H9 (cell line): ENCODE measurements at regions not wholly inside any gene's neighbourhood (a gene's known extent, or its start where the extent isn't known, plus 50 kb on each side); places are given as distances from the start of the nearest gene placed in this dataset.

Experiments used
- DNase-seq: peaks from one replicate; pipeline ENCODE4 v3.0.0-alpha.2; 2017
- H2AFZ ChIP-seq: one replicate; pipeline ENCODE4 v1.6.1; 2013; ENCODE audit warnings: mild to moderate bottlenecking, low read length, control low read depth, moderate library complexity
- H2AK5ac ChIP-seq: 2 replicates; pipeline ENCODE4 v1.6.1; 2013; ENCODE audit warnings: low read length, control low read depth, mixed read lengths; ENCODE audit not compliant: insufficient read length
- H2BK120ac ChIP-seq: one replicate; pipeline ENCODE4 v1.6.1; 2013; ENCODE audit warnings: low read depth, mild to moderate bottlenecking, low read length, control low read depth, inconsistent platforms; ENCODE audit not compliant: poor library complexity, severe bottlenecking
- H2BK12ac ChIP-seq: 2 replicates; pipeline ENCODE4 v1.6.1; 2013; ENCODE audit warnings: low read length, control low read depth, mixed read lengths, low read depth; ENCODE audit not compliant: insufficient read length
- H2BK15ac ChIP-seq: 2 replicates; pipeline ENCODE4 v1.6.1; 2013; ENCODE audit warnings: low read depth, low read length, control low read depth
- H2BK20ac ChIP-seq: one replicate; pipeline ENCODE4 v1.6.1; 2013; ENCODE audit warnings: low read depth, mild to moderate bottlenecking, low read length, control low read depth, inconsistent platforms; ENCODE audit not compliant: poor library complexity, severe bottlenecking
- H2BK5ac ChIP-seq: 2 replicates; pipeline ENCODE4 v1.6.1; 2013; ENCODE audit warnings: low read length, control low read depth, mixed read lengths; ENCODE audit not compliant: insufficient read length
- H3K14ac ChIP-seq: 2 replicates; pipeline ENCODE4 v1.6.1; 2013; ENCODE audit warnings: low read length, control low read depth; ENCODE audit not compliant: insufficient read depth
- H3K18ac ChIP-seq: 2 replicates; pipeline ENCODE4 v1.6.1; 2013; ENCODE audit warnings: low read depth, mild to moderate bottlenecking, mixed read lengths, low read length, control low read depth; ENCODE audit not compliant: insufficient read length
- H3K23ac ChIP-seq: 2 replicates; pipeline ENCODE4 v1.6.1; 2013; ENCODE audit warnings: low read length, control low read depth, mixed read lengths, low read depth; ENCODE audit not compliant: insufficient read length
- H3K23me2 ChIP-seq: 2 replicates; pipeline ENCODE4 v1.6.1; 2013; ENCODE audit warnings: low read depth, mild to moderate bottlenecking, mixed read lengths, low read length, control low read depth; ENCODE audit not compliant: insufficient read length, poor library complexity, severe bottlenecking
- H3K27ac ChIP-seq: 2 replicates; pipeline ENCODE4 v1.5.1; 2013; ENCODE audit warnings: low read length, control low read depth, mixed read lengths, low read depth; ENCODE audit not compliant: insufficient read length
- H3K27me3 ChIP-seq: 2 replicates; pipeline ENCODE4 v1.6.1; 2013; ENCODE audit warnings: low read length, control low read depth, inconsistent platforms; ENCODE audit not compliant: insufficient read depth
- H3K4ac ChIP-seq: 2 replicates; pipeline ENCODE4 v1.6.1; 2013; ENCODE audit warnings: low read depth, mild to moderate bottlenecking, control low read depth, inconsistent platforms, low read length, moderate library complexity
- H3K4me1 ChIP-seq: 2 replicates; pipeline ENCODE4 v1.6.1; 2013; ENCODE audit warnings: low read length, control low read depth, inconsistent platforms; ENCODE audit not compliant: insufficient read depth
- H3K4me2 ChIP-seq: 2 replicates; pipeline ENCODE4 v1.6.1; 2013; ENCODE audit warnings: low read length, control low read depth, mixed read lengths; ENCODE audit not compliant: insufficient read length, insufficient read depth
- H3K56ac ChIP-seq: 2 replicates; pipeline ENCODE4 v1.6.1; 2013; ENCODE audit warnings: low read depth, mild to moderate bottlenecking, mixed read lengths, low read length, control low read depth; ENCODE audit not compliant: insufficient read length
- H3K79me1 ChIP-seq: 2 replicates; pipeline ENCODE4 v1.6.1; 2013; ENCODE audit warnings: low read depth, mild to moderate bottlenecking, moderate library complexity, low read length, control low read depth, inconsistent platforms; ENCODE audit not compliant: insufficient read depth, poor library complexity, severe bottlenecking
- H3K79me2 ChIP-seq: 2 replicates; pipeline ENCODE4 v1.6.1; 2013; ENCODE audit warnings: low read length, control low read depth, inconsistent platforms; ENCODE audit not compliant: insufficient read depth
- H3K9ac ChIP-seq: 2 replicates; pipeline ENCODE4 v1.6.1; 2013; ENCODE audit warnings: low read length, control low read depth, mixed read lengths; ENCODE audit not compliant: insufficient read length; ENCODE audit errors: extremely low read depth
- H3K9me3 ChIP-seq: one replicate; pipeline ENCODE4 v1.6.1; 2013; ENCODE audit warnings: low read depth, low read length, inconsistent platforms; ENCODE audit not compliant: control insufficient read depth
- H3T11ph ChIP-seq: one replicate; pipeline ENCODE4 v1.6.1; 2013; ENCODE audit warnings: mild to moderate bottlenecking, low read length, control low read depth, inconsistent platforms
- H4K20me1 ChIP-seq: one replicate; pipeline ENCODE4 v1.6.1; 2013; ENCODE audit not compliant: control insufficient read depth, insufficient read length, insufficient read depth
- H4K5ac ChIP-seq: 2 replicates; pipeline ENCODE4 v1.6.1; 2013; ENCODE audit warnings: low read depth, mild to moderate bottlenecking, mixed read lengths, low read length, control low read depth; ENCODE audit not compliant: insufficient read length
- H4K8ac ChIP-seq: replicated peaks from 2 replicates; pipeline ENCODE4 v1.6.1; 2013; ENCODE audit warnings: low read length, control low read depth, mixed read lengths, low read depth; ENCODE audit not compliant: insufficient read length
- H4K91ac ChIP-seq: 2 replicates; pipeline ENCODE4 v1.6.1; 2013; ENCODE audit warnings: low read depth, mild to moderate bottlenecking, moderate library complexity, mixed read lengths, low read length, control low read depth; ENCODE audit not compliant: insufficient read length
- H3K27ac Mint-ChIP-seq, 3 experiments: 2 replicates in 2 of 3; 3 replicates in 1 of 3; pipeline ENCODE4 v1.8.0; 2020 to 2021; ENCODE audit warnings: mixed read lengths in 3 of 3, mild to moderate bottlenecking in 1 of 3, moderate library complexity in 1 of 3
- H3K27me3 Mint-ChIP-seq: 2 replicates; pipeline ENCODE4 v1.8.0; 2021; ENCODE audit warnings: low read depth, mild to moderate bottlenecking, moderate library complexity, mixed read lengths
- H3K36me3 Mint-ChIP-seq, 3 experiments: 2 replicates in 2 of 3; 3 replicates in 1 of 3; pipeline ENCODE4 v1.8.0; 2020 to 2021; ENCODE audit warnings: low read depth in 3 of 3, mixed read lengths in 3 of 3; ENCODE audit not compliant: insufficient read depth in 1 of 3
- H3K4me1 Mint-ChIP-seq, 2 experiments: 2 replicates each; pipeline ENCODE4 v1.8.0; 2020; ENCODE audit warnings: mixed read lengths in 2 of 2
- H3K4me3 Mint-ChIP-seq, 2 experiments: 2 replicates in 1 of 2; 3 replicates in 1 of 2; pipeline ENCODE4 v1.8.0; 2020 to 2021; ENCODE audit warnings: mild to moderate bottlenecking in 2 of 2, mixed read lengths in 2 of 2, moderate library complexity in 1 of 2
- H3K9me3 Mint-ChIP-seq, 2 experiments: 2 replicates in 1 of 2; 3 replicates in 1 of 2; pipeline ENCODE4 v1.8.0; 2020; ENCODE audit warnings: mild to moderate bottlenecking in 2 of 2, mixed read lengths in 2 of 2, moderate library complexity in 1 of 2
- WGBS: extraction: QIAGEN DNeasy Blood & Tissue Kit; methylation state at CpG from one replicate; pipeline ENCODE4 v1.1.7; 2013; ENCODE audit warnings: missing lambda C conversion rate, low lambda C conversion rate, mixed read lengths; ENCODE audit not compliant: insufficient read length; ENCODE audit errors: extremely low coverage; 5-methylcytosine and 5-hydroxymethylcytosine counted together
- TF ChIP-seq, protein P1 (sequence below): fragments of 200-600 bp; sonication (generic); conservative IDR thresholded peaks from 3 replicates; pipeline ENCODE4 v1.8.0; 2021; ENCODE audit warnings: antibody characterized with exemption, mild to moderate bottlenecking

DNA sequence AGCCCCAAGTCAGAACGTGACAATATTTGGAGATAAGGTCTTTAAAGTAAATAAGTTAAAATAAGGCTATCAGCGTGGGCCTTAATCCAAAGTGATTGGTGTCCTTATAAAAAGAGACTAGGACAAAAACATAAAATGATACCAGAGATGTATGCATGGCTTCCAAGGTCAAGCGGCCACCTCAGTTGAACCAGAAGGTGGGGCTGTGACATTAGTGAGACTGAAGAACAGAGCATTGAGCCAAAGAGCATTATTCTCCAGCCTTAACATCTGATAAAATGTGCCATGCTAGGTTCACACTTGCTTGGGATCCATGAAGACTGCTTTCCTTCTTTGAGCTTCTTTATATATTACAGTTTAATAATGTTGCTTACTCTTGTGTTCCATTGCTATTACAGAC is 554.6 kb downstream of the PLA2G4A start:
- H3K4me3 Mint-ChIP-seq = no peak overlapping the region

More for the DNA sequence above, 554.6 kb downstream of the PLA2G4A start:
- H3K27ac ChIP-seq = no peak overlapping the region
- H2AK5ac ChIP-seq = no peak overlapping the region
- H2AFZ ChIP-seq = no peak overlapping the region
- no peak overlapping the region for H4K8ac ChIP-seq
- no peak overlapping the region for H3K23ac ChIP-seq
- no peak overlapping the region for H2BK5ac ChIP-seq
- H3K27ac Mint-ChIP-seq = no peak overlapping the region
- H3K4me2 ChIP-seq = no peak overlapping the region
- H4K91ac ChIP-seq = no peak overlapping the region
- H3T11ph ChIP-seq = no peak overlapping the region
- H3K4ac ChIP-seq = no peak overlapping the region
- H3K14ac ChIP-seq = no peak overlapping the region
- H2BK12ac ChIP-seq = no peak overlapping the region
- H4K20me1 ChIP-seq = no peaks in the 10 kb centered on the region
- no peak overlapping the region for H2BK15ac ChIP-seq
- H3K4me1 Mint-ChIP-seq = peaks cover 11 to 14% of the 10 kb centered on the region in 2 experiments
- no peak overlapping the region for H4K5ac ChIP-seq
- no peaks in the 10 kb centered on the region for H3K27me3 ChIP-seq
- no peak overlapping the region for H2BK20ac ChIP-seq
- H3K18ac ChIP-seq = no peak overlapping the region
- WGBS = no CpG with 5 or more reads among the region's 3 CpGs
- TF ChIP-seq, protein P1, sequence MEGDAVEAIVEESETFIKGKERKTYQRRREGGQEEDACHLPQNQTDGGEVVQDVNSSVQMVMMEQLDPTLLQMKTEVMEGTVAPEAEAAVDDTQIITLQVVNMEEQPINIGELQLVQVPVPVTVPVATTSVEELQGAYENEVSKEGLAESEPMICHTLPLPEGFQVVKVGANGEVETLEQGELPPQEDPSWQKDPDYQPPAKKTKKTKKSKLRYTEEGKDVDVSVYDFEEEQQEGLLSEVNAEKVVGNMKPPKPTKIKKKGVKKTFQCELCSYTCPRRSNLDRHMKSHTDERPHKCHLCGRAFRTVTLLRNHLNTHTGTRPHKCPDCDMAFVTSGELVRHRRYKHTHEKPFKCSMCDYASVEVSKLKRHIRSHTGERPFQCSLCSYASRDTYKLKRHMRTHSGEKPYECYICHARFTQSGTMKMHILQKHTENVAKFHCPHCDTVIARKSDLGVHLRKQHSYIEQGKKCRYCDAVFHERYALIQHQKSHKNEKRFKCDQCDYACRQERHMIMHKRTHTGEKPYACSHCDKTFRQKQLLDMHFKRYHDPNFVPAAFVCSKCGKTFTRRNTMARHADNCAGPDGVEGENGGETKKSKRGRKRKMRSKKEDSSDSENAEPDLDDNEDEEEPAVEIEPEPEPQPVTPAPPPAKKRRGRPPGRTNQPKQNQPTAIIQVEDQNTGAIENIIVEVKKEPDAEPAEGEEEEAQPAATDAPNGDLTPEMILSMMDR = peak; percentile 70
- no peak overlapping the region for H2BK120ac ChIP-seq
- no peaks in the 10 kb centered on the region for H3K27me3 Mint-ChIP-seq
- no peaks in the 10 kb centered on the region for H3K4me1 ChIP-seq
- no peaks in the 10 kb centered on the region for H3K79me2 ChIP-seq
- H3K79me1 ChIP-seq = no peaks in the 10 kb centered on the region
- no peaks in the 10 kb centered on the region; a peak in 1 of 5 replicates for H3K9me3 Mint-ChIP-seq
- peak; percentile 36 for DNase-seq
- H3K23me2 ChIP-seq = no peaks in the 10 kb centered on the region
- H3K36me3 Mint-ChIP-seq = no peaks in the 10 kb centered on the region; a peak in 1 of 7 replicates
- no peak overlapping the region for H3K56ac ChIP-seq
- no peak overlapping the region for H3K9ac ChIP-seq
- no peaks in the 10 kb centered on the region for H3K9me3 ChIP-seq
